HepG2 (cell line): ENCODE measurements at regions not wholly inside any gene's neighbourhood (a gene's known extent, or its start where the extent isn't known, plus 50 kb on each side); places are given as distances from the start of the nearest gene placed in this dataset.

Experiments used
- ATAC-seq: fragments of 200-7000 bp; cut with Tn5 transposase; 3 replicates; pipeline ENCODE4 v1.9.1; 2020; ENCODE audit warnings: mild to moderate bottlenecking, moderate library complexity
- BruUV-seq: library from RNA; stranded (reverse); fragments of 400-500 nt; replicated peaks from 2 replicates; lab custom pipeline; 2021; lab: Mats Ljungman, UMichigan
- CTCF ChIA-PET: fragments of 300-600 bp; formaldehyde crosslinking; extraction: SDS; loops from one replicate; lab custom pipeline; 2021; ENCODE audit warnings: low total read pairs, inconsistent platforms, low intra/inter-chr PET ratio; lab: Yijun Ruan, JAX
- POLR2A ChIA-PET: fragments of 350-600 bp; sonication (Branson Sonifier 250); formaldehyde crosslinking; loops from one replicate; lab custom pipeline; 2020; ENCODE audit warnings: antibody characterized with exemption, inconsistent platforms; lab: Yijun Ruan, JAX
- DNase-seq: peaks from one replicate; pipeline ENCODE4 v3.0.0-alpha.2; 2015; ENCODE audit warnings: low spot score
- FAIRE-seq: peaks from 3 replicates; lab custom pipeline; 2011; peaks lifted over from hg19 to GRCh38; lab: Jason Lieb, UNC
- H2AFZ ChIP-seq: one replicate; pipeline ENCODE4 v1.6.1; 2011; ENCODE audit warnings: low read length, inconsistent platforms
- H3K27ac ChIP-seq: fragments of 300-600 bp; 3 replicates; pipeline ENCODE4 v1.8.0; 2011; ENCODE audit warnings: mixed run types, mild to moderate bottlenecking, mixed read lengths, low read length, inconsistent platforms; ENCODE audit not compliant: insufficient read depth; ENCODE audit errors: extremely low read length
- H3K27me3 ChIP-seq, 2 experiments: fragments of 200-600 bp in 1 of 2; 2 replicates in 1 of 2; 3 replicates in 1 of 2; pipeline versions ENCODE4 v1.6.0 to v1.8.0; 2011; ENCODE audit warnings: low read length in 2 of 2, mild to moderate bottlenecking in 2 of 2, moderate library complexity in 2 of 2, inconsistent platforms in 1 of 2; ENCODE audit not compliant: insufficient read depth in 2 of 2, control insufficient read depth in 1 of 2
- H3K36me3 ChIP-seq, 2 experiments: fragments of 200-600 bp in 1 of 2; replicated peaks in 1 of 2; 2 replicates in 1 of 2; 3 replicates in 1 of 2; pipeline versions ENCODE4 v1.5.1 to v1.8.0; 2011; ENCODE audit warnings: low read length in 2 of 2, inconsistent platforms in 1 of 2; ENCODE audit not compliant: insufficient read depth in 2 of 2, control insufficient read depth in 1 of 2
- H3K4me1 ChIP-seq: 2 replicates; pipeline ENCODE4 v1.5.1; 2012; ENCODE audit warnings: low read length, inconsistent platforms; ENCODE audit not compliant: insufficient read depth
- H3K4me2 ChIP-seq: 2 replicates; pipeline ENCODE4 v1.6.0; 2011; ENCODE audit warnings: low read depth, low read length, inconsistent platforms
- H3K4me3 ChIP-seq, 3 experiments: fragments of 200-600 bp in 1 of 3; sonication (generic), shearing (Covaris generic) in 1 of 3; replicated peaks in 1 of 3; 2 replicates each; pipeline ENCODE4 v1.5.1; 2011 to 2016; ENCODE audit warnings: low read length in 3 of 3, inconsistent platforms in 2 of 3, low read depth in 2 of 3, mild to moderate bottlenecking in 2 of 3, control low read depth in 1 of 3, mixed read lengths in 1 of 3; ENCODE audit not compliant: insufficient read depth in 1 of 3
- H3K79me2 ChIP-seq: one replicate; pipeline ENCODE4 v1.6.1; 2011; ENCODE audit warnings: low read length, inconsistent platforms; ENCODE audit not compliant: insufficient read depth
- H3K9ac ChIP-seq: 2 replicates; pipeline ENCODE4 v1.6.0; 2011; ENCODE audit warnings: mild to moderate bottlenecking, low read depth, low read length, inconsistent platforms; ENCODE audit not compliant: insufficient read depth
- H3K9me3 ChIP-seq: 2 replicates; pipeline ENCODE4 v1.5.1; 2012; ENCODE audit warnings: mild to moderate bottlenecking, low read length
- H4K20me1 ChIP-seq: 2 replicates; pipeline ENCODE4 v1.6.0; 2011; ENCODE audit warnings: inconsistent platforms, mild to moderate bottlenecking, low read length, moderate library complexity; ENCODE audit not compliant: insufficient read depth
- EEA1 ChIP-seq: sonication (generic); formaldehyde crosslinking; IDR thresholded peaks from 2 replicates; pipeline ENCODE4 v1.5.1; 2020; ENCODE audit warnings: mild to moderate bottlenecking, missing genetic modification reagents, borderline replicate concordance
- HHEX ChIP-seq: IDR thresholded peaks from 2 replicates; pipeline ENCODE4 v1.6.1; 2016; ENCODE audit warnings: control low read depth
- HNF4A ChIP-seq: sonication (generic); formaldehyde crosslinking; IDR thresholded peaks from 2 replicates; pipeline ENCODE4 v1.4.0; 2020; ENCODE audit warnings: missing genetic modification reagents
- ISX ChIP-seq: sonication (generic); formaldehyde crosslinking; conservative IDR thresholded peaks from 2 replicates; pipeline ENCODE4 v1.5.0; 2020; ENCODE audit warnings: missing genetic modification reagents
- SIX1 ChIP-seq: sonication (generic); formaldehyde crosslinking; IDR thresholded peaks from 2 replicates; pipeline ENCODE4 v1.4.0; 2020; ENCODE audit warnings: missing genetic modification reagents, borderline replicate concordance
- SMARCC2 ChIP-seq: fragments of 450-650 bp; IDR thresholded peaks from 2 replicates; pipeline ENCODE4 v1.6.1; 2017; ENCODE audit warnings: antibody characterized with exemption, mild to moderate bottlenecking
- SP4 ChIP-seq: sonication (generic); formaldehyde crosslinking; IDR thresholded peaks from 2 replicates; pipeline ENCODE4 v1.8.1; 2023; ENCODE audit warnings: mild to moderate bottlenecking, missing genetic modification reagents
- ZKSCAN5 ChIP-seq: sonication (generic); formaldehyde crosslinking; IDR thresholded peaks from 2 replicates; pipeline ENCODE4 v1.5.1; 2020; ENCODE audit warnings: mild to moderate bottlenecking, missing genetic modification reagents
- ZNF143 ChIP-seq: sonication (generic); formaldehyde crosslinking; IDR thresholded peaks from 2 replicates; pipeline ENCODE4 v1.4.0; 2020; ENCODE audit warnings: missing genetic modification reagents
- ZNF232 ChIP-seq: sonication (generic); formaldehyde crosslinking; IDR thresholded peaks from 2 replicates; pipeline ENCODE4 v1.4.0; 2020; ENCODE audit warnings: missing genetic modification reagents, borderline replicate concordance
- ZNF552 ChIP-seq: sonication (generic); formaldehyde crosslinking; IDR thresholded peaks from 2 replicates; pipeline ENCODE4 v1.9.0; 2022; ENCODE audit warnings: missing genetic modification reagents, mild to moderate bottlenecking, borderline replicate concordance
- WGBS: methylation state at CpG from one replicate; pipeline ENCODE4 v1.1.6; 2017; ENCODE audit warnings: low lambda C conversion rate; 5-methylcytosine and 5-hydroxymethylcytosine counted together
- in situ Hi-C: cut with HindIII; loops from 2 replicates; pipeline ENCODE4 v1.10.0; 2017; ENCODE audit warnings: low pct_unique_long_range_greater_than_20kb; ENCODE audit not compliant: extremely low pct_ligation_motif_present
- intact Hi-C: fragments of 100-400 bp; cut with micrococcal nuclease; formaldehyde crosslinking; loops from one replicate; pipeline ENCODE4 v1.10.0; 2022; ENCODE audit not compliant: unreplicated experiment
- TF ChIP-seq, protein P1 (sequence below): IDR thresholded peaks from 2 replicates; pipeline ENCODE4 v1.6.1; 2018; ENCODE audit warnings: missing genetic modification reagents, mild to moderate bottlenecking, missing compliant biosample characterization
- TF ChIP-seq, protein P2 (sequence below): sonication (generic); formaldehyde crosslinking; IDR thresholded peaks from 2 replicates; pipeline ENCODE4 v1.4.0; 2020; ENCODE audit warnings: mild to moderate bottlenecking, low read depth, missing genetic modification reagents
- TF ChIP-seq, protein P3 (sequence below): sonication (generic); formaldehyde crosslinking; IDR thresholded peaks from 2 replicates; pipeline ENCODE4 v1.9.0; 2022; ENCODE audit warnings: low read depth, missing genetic modification reagents
- TF ChIP-seq, protein P4 (sequence below): sonication (generic); formaldehyde crosslinking; conservative IDR thresholded peaks from 2 replicates; pipeline ENCODE4 v1.8.0; 2022; ENCODE audit warnings: low read depth, missing genetic modification reagents

DNA sequence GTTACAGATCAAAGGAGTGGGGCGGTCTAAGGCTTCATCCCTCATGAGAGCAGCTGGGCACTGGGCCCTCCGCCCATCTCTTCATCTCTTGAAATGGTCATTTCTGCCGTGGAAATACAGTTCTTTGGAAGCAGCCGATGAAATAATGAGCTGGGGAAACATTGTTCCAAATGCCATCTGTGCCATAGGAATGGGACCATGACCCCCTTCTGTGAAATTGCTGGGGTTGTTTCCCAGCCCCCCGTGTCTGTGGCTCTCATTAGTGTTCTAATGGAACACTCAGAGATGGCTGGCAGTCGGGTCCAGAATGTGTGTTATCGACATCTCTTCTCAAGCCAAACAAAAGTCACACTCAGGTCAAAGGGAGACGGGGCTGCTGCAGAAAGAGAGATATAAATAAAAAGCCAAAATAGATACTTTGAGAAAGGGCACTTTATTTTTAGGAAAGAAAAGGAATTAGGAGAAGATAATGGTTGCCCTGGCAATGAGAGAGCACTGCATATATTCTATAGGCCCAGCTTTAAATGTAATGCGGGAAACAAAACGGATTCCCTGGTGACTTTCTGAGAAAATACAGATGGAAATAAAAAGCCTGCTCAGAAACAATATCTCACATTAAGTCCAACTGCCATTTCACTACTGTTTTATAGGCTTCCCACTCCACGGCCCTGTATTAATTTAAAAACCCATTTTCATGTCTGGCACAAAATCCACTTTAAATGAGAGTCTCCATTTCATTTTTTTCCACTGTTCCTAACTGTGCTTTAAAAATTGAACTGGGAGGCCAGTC, 107.1 kb downstream of the TTC8 start:
- Histone ChIP-seq H3K4me2 (no peak overlapping the region), H3K36me3 (no peaks in the 10 kb centered on the region), H3K27me3 (peaks cover 0 to 22% of the 10 kb centered on the region in 2 experiments; a peak in 3 of 5 replicates), H3K9me3 (no peaks in the 10 kb centered on the region), H3K4me3 (no peak overlapping the region), H3K9ac (no peak overlapping the region), H2AFZ (no peak overlapping the region), H3K27ac (no peak overlapping the region), H3K4me1 (no peaks in the 10 kb centered on the region), H4K20me1 (no peaks in the 10 kb centered on the region), H3K79me2 (no peaks in the 10 kb centered on the region)
- in situ Hi-C loops (no loop called here), intact Hi-C loops (no loop called here)
- 29% methylated on average over 11 of the region's 11 CpGs for WGBS
- DNase-seq (no peak), ATAC-seq (no peak), FAIRE-seq (no peak)
- BruUV-seq: no TSS peak
- TF ChIP-seq, protein P1, sequence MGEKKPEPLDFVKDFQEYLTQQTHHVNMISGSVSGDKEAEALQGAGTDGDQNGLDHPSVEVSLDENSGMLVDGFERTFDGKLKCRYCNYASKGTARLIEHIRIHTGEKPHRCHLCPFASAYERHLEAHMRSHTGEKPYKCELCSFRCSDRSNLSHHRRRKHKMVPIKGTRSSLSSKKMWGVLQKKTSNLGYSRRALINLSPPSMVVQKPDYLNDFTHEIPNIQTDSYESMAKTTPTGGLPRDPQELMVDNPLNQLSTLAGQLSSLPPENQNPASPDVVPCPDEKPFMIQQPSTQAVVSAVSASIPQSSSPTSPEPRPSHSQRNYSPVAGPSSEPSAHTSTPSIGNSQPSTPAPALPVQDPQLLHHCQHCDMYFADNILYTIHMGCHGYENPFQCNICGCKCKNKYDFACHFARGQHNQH (CRISPR knock-in tag): no peak
- no peak for TF ChIP-seq ZNF552 (CRISPR knock-in tag)
- TF ChIP-seq HHEX (CRISPR knock-in tag): no peak
- TF ChIP-seq ISX (CRISPR knock-in tag): no peak
- no peak for TF ChIP-seq ZKSCAN5 (CRISPR knock-in tag)
- TF ChIP-seq, protein P2, sequence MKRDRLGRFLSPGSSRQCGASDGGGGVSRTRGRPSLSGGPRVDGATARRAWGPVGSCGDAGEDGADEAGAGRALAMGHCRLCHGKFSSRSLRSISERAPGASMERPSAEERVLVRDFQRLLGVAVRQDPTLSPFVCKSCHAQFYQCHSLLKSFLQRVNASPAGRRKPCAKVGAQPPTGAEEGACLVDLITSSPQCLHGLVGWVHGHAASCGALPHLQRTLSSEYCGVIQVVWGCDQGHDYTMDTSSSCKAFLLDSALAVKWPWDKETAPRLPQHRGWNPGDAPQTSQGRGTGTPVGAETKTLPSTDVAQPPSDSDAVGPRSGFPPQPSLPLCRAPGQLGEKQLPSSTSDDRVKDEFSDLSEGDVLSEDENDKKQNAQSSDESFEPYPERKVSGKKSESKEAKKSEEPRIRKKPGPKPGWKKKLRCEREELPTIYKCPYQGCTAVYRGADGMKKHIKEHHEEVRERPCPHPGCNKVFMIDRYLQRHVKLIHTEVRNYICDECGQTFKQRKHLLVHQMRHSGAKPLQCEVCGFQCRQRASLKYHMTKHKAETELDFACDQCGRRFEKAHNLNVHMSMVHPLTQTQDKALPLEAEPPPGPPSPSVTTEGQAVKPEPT (CRISPR knock-in tag): no peak
- TF ChIP-seq SP4 (CRISPR knock-in tag): no peak
- TF ChIP-seq EEA1 (CRISPR knock-in tag): no peak
- TF ChIP-seq, protein P3, sequence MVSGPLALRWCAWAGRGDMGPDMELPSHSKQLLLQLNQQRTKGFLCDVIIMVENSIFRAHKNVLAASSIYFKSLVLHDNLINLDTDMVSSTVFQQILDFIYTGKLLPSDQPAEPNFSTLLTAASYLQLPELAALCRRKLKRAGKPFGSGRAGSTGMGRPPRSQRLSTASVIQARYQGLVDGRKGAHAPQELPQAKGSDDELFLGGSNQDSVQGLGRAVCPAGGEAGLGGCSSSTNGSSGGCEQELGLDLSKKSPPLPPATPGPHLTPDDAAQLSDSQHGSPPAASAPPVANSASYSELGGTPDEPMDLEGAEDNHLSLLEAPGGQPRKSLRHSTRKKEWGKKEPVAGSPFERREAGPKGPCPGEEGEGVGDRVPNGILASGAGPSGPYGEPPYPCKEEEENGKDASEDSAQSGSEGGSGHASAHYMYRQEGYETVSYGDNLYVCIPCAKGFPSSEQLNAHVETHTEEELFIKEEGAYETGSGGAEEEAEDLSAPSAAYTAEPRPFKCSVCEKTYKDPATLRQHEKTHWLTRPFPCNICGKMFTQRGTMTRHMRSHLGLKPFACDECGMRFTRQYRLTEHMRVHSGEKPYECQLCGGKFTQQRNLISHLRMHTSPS (CRISPR knock-in tag): no peak
- no peak for TF ChIP-seq ZNF232 (CRISPR knock-in tag)
- no peak for TF ChIP-seq SIX1 (CRISPR knock-in tag)
- no peak for TF ChIP-seq SMARCC2
- TF ChIP-seq, protein P4, sequence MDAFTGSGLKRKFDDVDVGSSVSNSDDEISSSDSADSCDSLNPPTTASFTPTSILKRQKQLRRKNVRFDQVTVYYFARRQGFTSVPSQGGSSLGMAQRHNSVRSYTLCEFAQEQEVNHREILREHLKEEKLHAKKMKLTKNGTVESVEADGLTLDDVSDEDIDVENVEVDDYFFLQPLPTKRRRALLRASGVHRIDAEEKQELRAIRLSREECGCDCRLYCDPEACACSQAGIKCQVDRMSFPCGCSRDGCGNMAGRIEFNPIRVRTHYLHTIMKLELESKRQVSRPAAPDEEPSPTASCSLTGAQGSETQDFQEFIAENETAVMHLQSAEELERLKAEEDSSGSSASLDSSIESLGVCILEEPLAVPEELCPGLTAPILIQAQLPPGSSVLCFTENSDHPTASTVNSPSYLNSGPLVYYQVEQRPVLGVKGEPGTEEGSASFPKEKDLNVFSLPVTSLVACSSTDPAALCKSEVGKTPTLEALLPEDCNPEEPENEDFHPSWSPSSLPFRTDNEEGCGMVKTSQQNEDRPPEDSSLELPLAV (CRISPR knock-in tag): no peak
- TF ChIP-seq ZNF143 (CRISPR knock-in tag): no peak
- no peak for TF ChIP-seq HNF4A (CRISPR knock-in tag)
- POLR2A ChIA-PET: no interaction called here
- CTCF ChIA-PET: no interaction called here
